ENCODE measurements at regions not wholly inside any gene's neighbourhood (a gene's known extent, or its start where the extent isn't known, plus 50 kb on each side); places are given as distances from the start of the nearest gene placed in this dataset.

- TF ChIP-seq ZBTB33 (IDR thresholded peaks at IDR 0.05) (no peak), EP300 (IDR thresholded peaks at IDR 0.05; ENCODE audit: borderline replicate concordance in 1 of 2, control insufficient read depth in 1 of 2, low read depth in 2 of 2, low read length in 2 of 2) (0 out of 4 replicates have a peak, but pooled peaks of 1 of the 2 experiments have one; percentile 18), CBFB (IDR thresholded peaks at IDR 0.05; ENCODE audit: low read depth) (no peak), PBX3 (IDR thresholded peaks at IDR 0.05; ENCODE audit: insufficient replicate concordance, low read depth, low read length) (no peak), FOS (IDR thresholded peaks at IDR 0.05; ENCODE audit: borderline replicate concordance, extremely low read depth, insufficient read length) (no peak), IRF5 (IDR thresholded peaks at IDR 0.05; ENCODE audit: borderline replicate concordance) (no peak), JUND (IDR thresholded peaks at IDR 0.05; ENCODE audit: low read depth, low read length) (no peak), RUNX3 (IDR thresholded peaks at IDR 0.05; ENCODE audit: low read length) (peak; percentile 90), ATF2 (IDR thresholded peaks at IDR 0.05; ENCODE audit: low read length) (peak; percentile 31; the same call in 1 of the 2 replicates), RFX5 (IDR thresholded peaks at IDR 0.05; ENCODE audit: low read depth, low read length) (no peak), TCF7 (IDR thresholded peaks at IDR 0.05; ENCODE audit: borderline replicate concordance) (peak; percentile 92), NBN (IDR thresholded peaks at IDR 0.05) (no peak), EZH2 (IDR thresholded peaks at IDR 0.05; ENCODE audit: borderline replicate concordance, control insufficient read depth, low read depth, low read length) (no peak), RB1 (IDR thresholded peaks at IDR 0.05; ENCODE audit: borderline replicate concordance) (no peak), PML (IDR thresholded peaks at IDR 0.05; ENCODE audit: low read length) (no peak), NFYA (IDR thresholded peaks at IDR 0.05; ENCODE audit: borderline replicate concordance, low read depth, low read length) (no peak), PKNOX1 (IDR thresholded peaks at IDR 0.05) (no peak), NFYB (IDR thresholded peaks at IDR 0.05; ENCODE audit: insufficient read depth, low read depth, low read length) (no peak), ZNF592 (IDR thresholded peaks at IDR 0.05) (no peak)
Observed at GRCh38 chr15:93223803-93224202, 134.8 kb upstream of the RGMA start (continued).

All from GM12878 (cell line).